Transverse colon (tissue), 4 donors: ENCODE measurements at regions not wholly inside any gene's neighbourhood (a gene's known extent, or its start where the extent isn't known, plus 50 kb on each side); places are given as distances from the start of the nearest gene placed in this dataset.

Source experiments
- CTCF ChIP-seq, 5 experiments: fragments of 200-600 bp in 3 of 5; fragments of 450-650 bp in 2 of 5; sonication (generic) in 3 of 5; IDR thresholded peaks; 1 replicate in 2 of 5; 2 replicates in 3 of 5; pipeline ENCODE4 v1.5.1; 2016 to 2017; ENCODE audit warnings: antibody characterized with exemption in 5 of 5, inconsistent platforms in 3 of 5, mild to moderate bottlenecking in 2 of 5, moderate library complexity in 1 of 5
- EP300 ChIP-seq: sonication (generic); formaldehyde crosslinking; IDR thresholded peaks from one replicate; pipeline ENCODE4 v1.6.1; 2017; ENCODE audit warnings: antibody characterized with exemption, low read depth
- POLR2A ChIP-seq: fragments of 450-650 bp; IDR thresholded peaks from one replicate; pipeline ENCODE4 v1.6.1; 2016; ENCODE audit warnings: antibody characterized with exemption, mild to moderate bottlenecking, moderate library complexity
- POLR2AphosphoS5 ChIP-seq, 3 donors: sonication (generic); formaldehyde crosslinking; IDR thresholded peaks; one replicate each; pipeline ENCODE4 v1.6.1; 2016; ENCODE audit warnings: antibody characterized with exemption in 3 of 3

DNA sequence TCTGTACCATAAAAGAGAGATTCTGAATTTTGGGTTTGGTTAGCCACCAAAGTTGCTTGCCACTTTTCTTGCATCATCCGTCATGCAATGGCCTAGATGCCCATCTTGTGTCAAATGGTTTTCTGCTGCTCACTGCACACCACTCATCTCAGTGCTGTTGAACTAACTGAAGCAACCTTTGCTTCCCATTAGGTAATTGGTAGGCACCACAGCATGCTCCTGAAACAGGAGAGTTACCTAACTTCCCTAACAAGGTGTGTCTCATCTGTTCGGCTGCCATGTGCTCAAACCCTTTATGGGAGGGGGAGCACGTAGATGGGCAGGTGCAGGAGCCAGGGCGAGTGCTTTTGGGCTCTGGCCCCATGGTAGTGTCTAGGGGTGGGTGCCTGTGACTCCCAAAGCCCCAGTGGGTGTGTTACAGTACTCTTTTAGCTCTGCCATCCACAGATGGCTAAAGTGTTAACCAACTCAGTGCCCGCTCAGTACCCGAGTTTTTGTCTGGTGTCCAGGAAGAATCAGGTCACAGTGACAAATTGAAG, 147.4 kb upstream of the SPACA1 start:
- TF ChIP-seq CTCF (IDR thresholded peaks at IDR 0.05) (no peak), EP300 (no peak), POLR2AphosphoS5 (IDR thresholded peaks at IDR 0.05) (no peak), POLR2A (no peak)
